ENCODE measurements at regions not wholly inside any gene's neighbourhood (a gene's known extent, or its start where the extent isn't known, plus 50 kb on each side); places are given as distances from the start of the nearest gene placed in this dataset.

DNA sequence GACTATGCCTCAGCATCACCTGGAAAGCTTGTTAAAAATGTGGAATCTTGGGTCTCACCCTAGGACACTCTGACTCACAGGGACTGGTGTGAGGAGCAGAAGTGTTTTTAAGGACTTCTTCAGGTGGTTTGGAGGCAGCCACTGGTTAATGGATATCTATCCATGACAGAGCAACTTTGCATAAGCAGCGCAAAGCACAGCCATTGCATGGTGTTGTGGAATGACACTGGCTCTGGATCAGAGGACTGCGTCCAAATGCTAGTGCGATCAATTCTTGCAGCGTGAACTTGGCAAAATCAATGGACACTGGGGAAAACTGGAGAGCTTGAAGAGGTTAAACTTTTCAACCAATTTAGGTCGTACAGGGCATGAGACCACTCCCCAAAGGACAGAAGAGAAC lies 116.8 kb upstream of the FAM78B start:
- H3K27ac ChIP-seq (ENCODE audit: low read depth in 2 of 2, low read length in 2 of 2): no peak overlapping the region
- H3K4me1 ChIP-seq (ENCODE audit: control insufficient read depth in 2 of 3, insufficient read depth in 2 of 3, low read depth in 1 of 3, low read length in 3 of 3): no peaks in the 10 kb centered on the region
- TF ChIP-seq, protein P1, sequence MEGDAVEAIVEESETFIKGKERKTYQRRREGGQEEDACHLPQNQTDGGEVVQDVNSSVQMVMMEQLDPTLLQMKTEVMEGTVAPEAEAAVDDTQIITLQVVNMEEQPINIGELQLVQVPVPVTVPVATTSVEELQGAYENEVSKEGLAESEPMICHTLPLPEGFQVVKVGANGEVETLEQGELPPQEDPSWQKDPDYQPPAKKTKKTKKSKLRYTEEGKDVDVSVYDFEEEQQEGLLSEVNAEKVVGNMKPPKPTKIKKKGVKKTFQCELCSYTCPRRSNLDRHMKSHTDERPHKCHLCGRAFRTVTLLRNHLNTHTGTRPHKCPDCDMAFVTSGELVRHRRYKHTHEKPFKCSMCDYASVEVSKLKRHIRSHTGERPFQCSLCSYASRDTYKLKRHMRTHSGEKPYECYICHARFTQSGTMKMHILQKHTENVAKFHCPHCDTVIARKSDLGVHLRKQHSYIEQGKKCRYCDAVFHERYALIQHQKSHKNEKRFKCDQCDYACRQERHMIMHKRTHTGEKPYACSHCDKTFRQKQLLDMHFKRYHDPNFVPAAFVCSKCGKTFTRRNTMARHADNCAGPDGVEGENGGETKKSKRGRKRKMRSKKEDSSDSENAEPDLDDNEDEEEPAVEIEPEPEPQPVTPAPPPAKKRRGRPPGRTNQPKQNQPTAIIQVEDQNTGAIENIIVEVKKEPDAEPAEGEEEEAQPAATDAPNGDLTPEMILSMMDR (IDR thresholded peaks at IDR 0.05; ENCODE audit: borderline replicate concordance, extremely low read depth, insufficient read depth): no peak
- no peaks in the 10 kb centered on the region for H3K9me3 ChIP-seq (ENCODE audit: control insufficient read depth in 2 of 3, insufficient read depth in 1 of 3, low read length in 3 of 3)
- H3K9ac ChIP-seq (ENCODE audit: low read length in 3 of 3): no peak overlapping the region
- FAIRE-seq (no peak), DNase-seq (no peak)
- intact Hi-C loops (cut with DNase I): no loop called here
- H3K36me3 ChIP-seq (ENCODE audit: control insufficient read depth in 2 of 3, insufficient read depth in 3 of 3, low read length in 3 of 3): no peaks in the 10 kb centered on the region
- H3K27me3 ChIP-seq (ENCODE audit: control insufficient read depth, insufficient read depth, low read length): no peaks in the 10 kb centered on the region
- H3K4me3 ChIP-seq (ENCODE audit: low read length in 3 of 3): no peak overlapping the region

DNA sequence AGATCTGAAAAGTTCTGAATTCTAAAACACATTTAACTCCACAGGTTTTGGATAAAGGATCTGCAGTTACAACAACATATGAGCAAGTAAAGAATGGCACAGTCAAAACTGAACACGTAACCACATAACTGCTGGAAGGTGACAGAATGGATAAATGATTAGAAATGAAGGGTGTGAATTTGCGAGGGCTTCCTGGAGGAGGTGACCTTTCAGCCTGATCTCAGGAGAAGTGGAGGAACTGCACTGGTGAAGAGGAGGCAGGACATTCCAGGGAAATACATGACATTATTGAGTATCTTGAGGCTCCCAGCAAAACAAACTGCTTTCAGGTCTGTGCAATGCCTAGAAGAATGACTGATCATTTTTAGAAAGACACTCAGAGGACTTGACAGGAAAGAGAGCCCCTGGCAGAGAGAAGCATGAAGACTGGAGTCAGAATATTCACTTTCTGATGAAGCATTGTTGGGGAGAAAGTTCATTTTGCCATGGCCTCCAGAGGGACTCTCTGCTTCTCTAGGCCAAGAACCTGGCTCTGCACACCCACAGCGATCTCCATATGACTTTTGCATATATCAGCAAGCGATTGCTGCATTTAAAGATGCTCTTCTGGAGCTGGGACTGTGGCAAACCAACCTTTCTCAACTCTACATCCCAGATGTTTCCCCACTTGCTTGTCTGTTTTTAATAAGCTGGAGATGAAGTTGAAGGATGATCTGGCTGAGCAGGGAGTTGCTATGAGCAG lies 122.7 kb upstream of the FAM78B start:
- Histone ChIP-seq H3K4me1 (ENCODE audit: control insufficient read depth in 2 of 3, insufficient read depth in 2 of 3, low read depth in 1 of 3, low read length in 3 of 3) (no peaks in the 10 kb centered on the region), H3K9ac (ENCODE audit: low read length in 3 of 3) (no peak overlapping the region), H3K36me3 (ENCODE audit: control insufficient read depth in 2 of 3, insufficient read depth in 3 of 3, low read length in 3 of 3) (no peaks in the 10 kb centered on the region), H3K27me3 (ENCODE audit: control insufficient read depth, insufficient read depth, low read length) (no peaks in the 10 kb centered on the region), H3K4me3 (ENCODE audit: low read length in 3 of 3) (no peak overlapping the region), H3K9me3 (ENCODE audit: control insufficient read depth in 2 of 3, insufficient read depth in 1 of 3, low read length in 3 of 3) (no peaks in the 10 kb centered on the region), H3K27ac (ENCODE audit: low read depth in 2 of 2, low read length in 2 of 2) (no peak overlapping the region)
- FAIRE-seq: no peak
- TF ChIP-seq, protein P1 (IDR thresholded peaks at IDR 0.05; ENCODE audit: borderline replicate concordance, extremely low read depth, insufficient read depth): no peak
- no peak for DNase-seq
- intact Hi-C loops (cut with DNase I): no loop called here

DNA sequence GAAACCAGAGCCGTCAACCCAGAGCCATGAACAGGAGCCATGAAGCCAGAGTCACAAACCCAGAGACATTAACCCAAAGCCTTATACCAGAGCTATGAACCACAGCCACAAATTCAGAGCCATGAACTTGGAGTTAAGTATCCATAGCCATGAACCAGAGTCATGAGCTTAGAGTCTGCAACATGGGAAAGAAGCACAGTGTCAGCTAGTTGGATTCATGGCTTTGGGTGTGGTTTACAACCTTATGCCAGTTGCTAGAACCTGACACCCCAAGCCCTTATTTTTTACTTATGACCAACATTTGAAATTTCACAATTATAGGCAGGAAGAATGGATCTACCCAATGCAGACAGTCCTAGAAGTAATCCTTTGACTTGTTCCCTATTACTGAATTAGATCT lies 128.9 kb upstream of the FAM78B start:
- no peak overlapping the region for H3K27ac ChIP-seq (ENCODE audit: low read depth in 2 of 2, low read length in 2 of 2)
- H3K4me3 ChIP-seq (ENCODE audit: low read length in 3 of 3): no peak overlapping the region
- intact Hi-C loops (cut with DNase I): no loop called here
- no peaks in the 10 kb centered on the region for H3K9me3 ChIP-seq (ENCODE audit: control insufficient read depth in 2 of 3, insufficient read depth in 1 of 3, low read length in 3 of 3)
- DNase-seq: no peak
- no peak for FAIRE-seq
- no peak overlapping the region for H3K9ac ChIP-seq (ENCODE audit: low read length in 3 of 3)
- H3K4me1 ChIP-seq (ENCODE audit: control insufficient read depth in 2 of 3, insufficient read depth in 2 of 3, low read depth in 1 of 3, low read length in 3 of 3): no peaks in the 10 kb centered on the region
- H3K27me3 ChIP-seq (ENCODE audit: control insufficient read depth, insufficient read depth, low read length): no peaks in the 10 kb centered on the region
- H3K36me3 ChIP-seq (ENCODE audit: control insufficient read depth in 2 of 3, insufficient read depth in 3 of 3, low read length in 3 of 3): no peaks in the 10 kb centered on the region
- TF ChIP-seq, protein P1 (IDR thresholded peaks at IDR 0.05; ENCODE audit: borderline replicate concordance, extremely low read depth, insufficient read depth): no peak

DNA sequence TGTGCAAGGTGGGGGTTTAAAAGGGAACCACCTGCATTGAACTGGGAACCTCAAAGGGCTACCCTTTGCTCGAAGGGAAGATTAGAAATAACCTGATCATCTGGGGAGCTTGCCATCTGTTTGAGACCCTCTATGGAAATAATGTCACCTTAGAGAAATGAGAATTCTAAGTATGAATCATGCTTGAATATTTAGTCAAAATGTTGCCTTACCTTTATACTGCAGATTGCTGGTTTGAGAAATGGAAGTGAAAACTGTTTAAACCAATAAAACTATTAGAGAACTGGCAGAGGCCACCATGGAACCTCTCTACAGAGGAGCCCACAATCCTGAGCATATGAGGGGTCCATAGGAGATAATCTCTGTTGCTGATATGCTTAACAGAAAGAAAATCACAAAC lies 131.2 kb upstream of the FAM78B start:
- no peaks in the 10 kb centered on the region for H3K27me3 ChIP-seq (ENCODE audit: control insufficient read depth, insufficient read depth, low read length)
- no peaks in the 10 kb centered on the region for H3K9me3 ChIP-seq (ENCODE audit: control insufficient read depth in 2 of 3, insufficient read depth in 1 of 3, low read length in 3 of 3)
- intact Hi-C loops (cut with DNase I): no loop called here
- TF ChIP-seq, protein P1 (IDR thresholded peaks at IDR 0.05; ENCODE audit: borderline replicate concordance, extremely low read depth, insufficient read depth): no peak
- H3K4me3 ChIP-seq (ENCODE audit: low read length in 3 of 3): no peak overlapping the region
- FAIRE-seq (no peak), DNase-seq (no peak)
- H3K9ac ChIP-seq (ENCODE audit: low read length in 3 of 3): no peak overlapping the region
- H3K27ac ChIP-seq (ENCODE audit: low read depth in 2 of 2, low read length in 2 of 2): no peak overlapping the region
- H3K4me1 ChIP-seq (ENCODE audit: control insufficient read depth in 2 of 3, insufficient read depth in 2 of 3, low read depth in 1 of 3, low read length in 3 of 3): no peaks in the 10 kb centered on the region
- H3K36me3 ChIP-seq (ENCODE audit: control insufficient read depth in 2 of 3, insufficient read depth in 3 of 3, low read length in 3 of 3): no peaks in the 10 kb centered on the region
